ENCODE measurements at regions not wholly inside any gene's neighbourhood (a gene's known extent, or its start where the extent isn't known, plus 50 kb on each side); places are given as distances from the start of the nearest gene placed in this dataset.

- H3K36me3 ChIP-seq = no peaks in the 10 kb centered on the region
- TF ChIP-seq CTCF (IDR thresholded peaks at IDR 0.05) (no peak), POLR2A (IDR thresholded peaks at IDR 0.05) (no peak), EP300 (IDR thresholded peaks at IDR 0.05) (no peak)
These were observed 89.4 kb upstream of the EZR start for GRCh38 chr6:158908606-158909005.

DNA sequence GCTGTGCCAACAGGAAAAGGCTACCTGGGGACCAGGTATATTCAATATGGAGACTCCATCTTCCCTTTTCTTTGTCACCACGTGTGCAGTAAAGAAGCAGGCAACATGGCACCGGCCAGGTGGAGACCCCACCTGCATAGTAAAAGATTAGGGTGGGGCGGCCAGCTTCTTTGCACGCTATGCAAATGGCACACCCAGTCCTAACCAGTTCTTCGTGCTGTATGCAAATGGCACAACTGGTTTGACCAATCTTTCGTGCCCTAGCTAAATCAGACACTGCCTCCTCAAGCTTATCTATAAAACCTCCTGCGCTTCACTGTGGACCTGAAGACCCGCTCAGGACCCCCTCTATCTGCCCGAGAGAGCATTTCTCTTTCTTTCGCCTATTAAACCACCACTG, 88.8 kb upstream of the EZR start:
- no peak for TF ChIP-seq CTCF (IDR thresholded peaks at IDR 0.05)
- TF ChIP-seq EP300 (IDR thresholded peaks at IDR 0.05) = no peak
- no peak for TF ChIP-seq POLR2A (IDR thresholded peaks at IDR 0.05)
- WGBS, 3 donors = 85 to 89% (median 87%) methylated on average over 10 of the region's 10 CpGs
- Histone ChIP-seq H3K27ac (no peak overlapping the region), H3K9me3 (no peaks in the 10 kb centered on the region), H3K4me1 (ENCODE audit: insufficient read depth) (no peaks in the 10 kb centered on the region), H3K36me3 (no peaks in the 10 kb centered on the region), H3K27me3 (no peaks in the 10 kb centered on the region), H3K4me3 (no peak overlapping the region)
- intact Hi-C loops (cut with DNase I) = no loop called here
- no peak for DNase-seq

More at GRCh38 chr6:158908606-158909005, 89.4 kb upstream of the EZR start:
- no peak for DNase-seq
- H3K9me3 ChIP-seq = no peaks in the 10 kb centered on the region
- H3K27ac ChIP-seq = no peak overlapping the region
- intact Hi-C loops (cut with DNase I) = no loop called here
- 91 to 100% (median 94%) methylated on average over 1 of the region's 1 CpG for WGBS, 3 donors
- no peaks in the 10 kb centered on the region for H3K4me1 ChIP-seq (ENCODE audit: insufficient read depth)
- H3K27me3 ChIP-seq = no peaks in the 10 kb centered on the region
- no peak overlapping the region for H3K4me3 ChIP-seq

DNA sequence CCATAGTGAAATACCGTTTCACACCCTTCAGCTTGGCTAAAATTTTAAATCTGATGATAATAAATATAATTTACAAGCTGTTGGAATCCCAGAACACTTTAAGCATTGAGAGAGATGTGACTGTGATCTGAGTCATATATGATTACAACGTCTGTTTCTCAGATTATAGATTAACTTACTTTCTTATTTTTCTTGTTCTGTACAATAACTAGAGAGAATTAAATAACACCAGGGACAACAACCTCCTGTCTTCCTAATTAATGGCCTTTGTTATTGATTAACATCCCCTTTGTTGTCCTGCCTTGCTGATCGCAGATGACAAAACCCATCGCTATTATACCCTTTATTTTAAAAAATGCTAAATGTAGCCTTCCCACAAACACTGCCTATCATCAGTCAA, 87.8 kb upstream of the EZR start:
- no peaks in the 10 kb centered on the region for H3K27me3 ChIP-seq

DNA sequence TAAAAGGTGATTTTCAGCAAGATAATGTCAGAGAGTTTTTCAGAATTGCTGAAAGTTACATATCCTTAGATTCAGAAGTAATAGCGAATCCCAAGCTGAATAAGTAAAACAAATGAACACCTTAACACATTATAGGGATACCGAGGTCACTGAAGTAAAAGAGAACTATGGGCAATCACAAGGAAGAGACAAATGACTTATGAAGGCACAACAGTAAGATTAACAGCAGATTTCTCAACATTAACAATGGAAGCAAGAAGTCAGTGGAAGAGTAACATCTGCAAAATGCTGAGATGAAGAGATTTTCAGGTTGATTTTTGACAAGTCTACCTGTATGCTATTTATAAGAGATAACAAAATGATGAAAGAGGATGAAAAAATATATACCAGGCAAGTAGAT, 86.1 kb upstream of the EZR start:
- H3K27me3 ChIP-seq = no peaks in the 10 kb centered on the region
- no peaks in the 10 kb centered on the region for H3K36me3 ChIP-seq
- no peak overlapping the region for H3K27ac ChIP-seq
- no peaks in the 10 kb centered on the region for H3K9me3 ChIP-seq
- intact Hi-C loops (cut with DNase I) = no loop called here
- TF ChIP-seq CTCF (IDR thresholded peaks at IDR 0.05) (no peak), EP300 (IDR thresholded peaks at IDR 0.05) (no peak), POLR2A (IDR thresholded peaks at IDR 0.05) (no peak)
- no peaks in the 10 kb centered on the region for H3K4me1 ChIP-seq (ENCODE audit: insufficient read depth)
- 91 to 95% (median 92%) methylated on average over 2 of the region's 2 CpGs for WGBS, 3 donors
- DNase-seq = no peak
- H3K4me3 ChIP-seq = no peak overlapping the region

More for the DNA sequence above, 87.8 kb upstream of the EZR start:
- H3K4me3 ChIP-seq = no peak overlapping the region
- no peaks in the 10 kb centered on the region for H3K9me3 ChIP-seq
- H3K4me1 ChIP-seq (ENCODE audit: insufficient read depth) = no peaks in the 10 kb centered on the region
- WGBS, 3 donors = 82 to 91% (median 88%) methylated on average over 4 of the region's 4 CpGs
- intact Hi-C loops (cut with DNase I) = no loop called here
- H3K36me3 ChIP-seq = no peaks in the 10 kb centered on the region
- no peak for DNase-seq
- TF ChIP-seq CTCF (IDR thresholded peaks at IDR 0.05) (no peak), POLR2A (IDR thresholded peaks at IDR 0.05) (no peak), EP300 (IDR thresholded peaks at IDR 0.05) (no peak)
- no peak overlapping the region for H3K27ac ChIP-seq

DNA sequence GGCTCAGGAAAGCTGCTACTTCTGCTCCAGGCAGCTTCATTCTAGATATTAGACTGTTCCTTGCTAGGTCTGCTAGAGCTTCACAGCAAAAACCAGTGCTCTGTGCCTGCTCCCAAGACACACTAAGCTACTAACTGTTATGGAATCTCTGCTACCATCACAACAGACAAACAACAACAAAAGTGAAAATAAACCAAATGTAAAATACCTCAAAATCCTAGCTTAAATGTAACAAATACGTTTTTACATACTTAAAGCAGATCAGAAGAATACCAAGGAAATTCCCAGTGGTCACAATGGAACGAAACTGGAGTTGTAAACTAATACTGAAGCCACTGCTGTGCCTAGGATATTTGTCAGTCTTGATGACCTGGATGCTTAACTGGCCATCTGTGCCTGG, 84.6 kb upstream of the EZR start:
- intact Hi-C loops (cut with DNase I) = no loop called here
- no peak for DNase-seq
- no peaks in the 10 kb centered on the region for H3K4me1 ChIP-seq (ENCODE audit: insufficient read depth)

More for the DNA sequence above, 84.6 kb upstream of the EZR start:
- TF ChIP-seq EP300 (IDR thresholded peaks at IDR 0.05) (no peak), POLR2A (IDR thresholded peaks at IDR 0.05) (no peak), CTCF (IDR thresholded peaks at IDR 0.05) (no peak)
- H3K27me3 ChIP-seq = no peaks in the 10 kb centered on the region
- H3K27ac ChIP-seq = no peak overlapping the region
- H3K4me3 ChIP-seq = no peak overlapping the region
- WGBS, 3 donors = 84 to 91% (median 88%) methylated on average over 2 of the region's 2 CpGs
- H3K9me3 ChIP-seq = no peaks in the 10 kb centered on the region
- H3K36me3 ChIP-seq = no peaks in the 10 kb centered on the region

All from ovary (tissue), 7 donors.